Nephron (organoid): ENCODE measurements at regions not wholly inside any gene's neighbourhood (a gene's known extent, or its start where the extent isn't known, plus 50 kb on each side); places are given as distances from the start of the nearest gene placed in this dataset.
A peak's percentile ranks its signal among the peaks of the same experiment; 100 is the strongest.

ENCODE experiments used
- H3K27ac Mint-ChIP-seq, 3 experiments: 2 replicates each; pipeline ENCODE4 v1.8.0; 2020; ENCODE audit warnings: mixed read lengths in 3 of 3, mild to moderate bottlenecking in 2 of 3, moderate library complexity in 1 of 3
- H3K27me3 Mint-ChIP-seq: 2 replicates; pipeline ENCODE4 v1.8.0; 2021; ENCODE audit warnings: low read depth, mild to moderate bottlenecking, moderate library complexity, mixed read lengths
- H3K36me3 Mint-ChIP-seq: 2 replicates; pipeline ENCODE4 v1.8.0; 2020; ENCODE audit warnings: low read depth, mixed read lengths
- H3K4me1 Mint-ChIP-seq: 2 replicates; pipeline ENCODE4 v1.8.0; 2020; ENCODE audit warnings: mixed read lengths
- H3K4me3 Mint-ChIP-seq, 3 experiments: 2 replicates each; pipeline ENCODE4 v1.8.0; 2020; ENCODE audit warnings: mild to moderate bottlenecking in 3 of 3, mixed read lengths in 3 of 3, moderate library complexity in 2 of 3
- H3K9me3 Mint-ChIP-seq: 2 replicates; pipeline ENCODE4 v1.8.0; 2020; ENCODE audit warnings: mixed read lengths
- CTCF ChIP-seq, 3 experiments: fragments of 200-600 bp; sonication (generic); IDR thresholded peaks; one replicate each; pipeline ENCODE4 v1.5.0; 2021; ENCODE audit warnings: antibody characterized with exemption in 3 of 3; ENCODE audit not compliant: unreplicated experiment in 3 of 3

DNA sequence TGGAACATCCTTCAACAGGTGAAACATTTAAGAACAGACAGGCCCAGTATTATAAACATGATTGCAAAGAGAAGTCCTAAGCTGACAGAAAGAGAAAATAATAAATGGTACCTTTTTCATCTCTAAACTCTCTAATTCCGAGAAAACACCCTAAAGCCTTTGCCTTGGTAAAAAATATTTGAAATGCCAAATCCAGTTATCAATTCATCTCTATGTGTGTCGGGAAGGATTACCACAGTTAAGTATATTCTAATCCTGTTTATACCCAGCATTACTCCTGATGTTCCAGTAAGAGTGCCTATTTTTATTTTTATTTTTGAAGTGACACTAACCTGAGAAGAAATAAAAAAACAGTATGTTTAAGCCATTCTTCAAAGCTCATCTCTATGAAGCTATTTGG, 219.3 kb upstream of the NANOGP8 start:
- no peak overlapping the region for H3K4me3 Mint-ChIP-seq
- H3K27ac Mint-ChIP-seq: peak overlapping the region; percentile 36 to 96 (median 79)
- peaks cover 33% of the 10 kb centered on the region for H3K4me1 Mint-ChIP-seq
- H3K27me3 Mint-ChIP-seq: no peaks in the 10 kb centered on the region
- no peaks in the 10 kb centered on the region for H3K36me3 Mint-ChIP-seq
- no peaks in the 10 kb centered on the region for H3K9me3 Mint-ChIP-seq
- TF ChIP-seq CTCF (IDR thresholded peaks at IDR 0.05; ENCODE audit: unreplicated experiment in 3 of 3): no peak

DNA sequence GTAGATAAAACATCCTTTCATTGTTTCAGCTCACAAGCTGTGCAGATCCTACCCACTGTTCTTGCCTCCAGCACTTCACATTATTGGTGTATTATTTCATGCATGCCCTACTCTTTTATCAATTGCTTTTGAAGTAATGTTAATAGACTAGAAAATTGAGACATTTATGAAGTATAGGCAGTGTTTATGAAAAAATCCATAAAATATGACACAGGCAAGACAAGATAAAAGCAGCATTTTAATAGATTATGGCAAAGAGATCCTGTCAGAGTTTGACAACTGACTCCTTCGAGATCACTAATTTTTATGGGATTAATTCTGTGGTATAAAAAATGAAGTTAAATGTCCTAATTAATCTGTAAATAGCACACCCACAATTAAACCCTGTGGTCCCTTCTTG, 217.2 kb upstream of the NANOGP8 start:
- TF ChIP-seq CTCF (IDR thresholded peaks at IDR 0.05; ENCODE audit: unreplicated experiment in 3 of 3): no peak
- Mint-ChIP-seq H3K4me3 (no peak overlapping the region), H3K4me1 (peaks cover 22% of the 10 kb centered on the region), H3K27me3 (no peaks in the 10 kb centered on the region), H3K9me3 (no peaks in the 10 kb centered on the region), H3K36me3 (no peaks in the 10 kb centered on the region), H3K27ac (no peak overlapping the region)

GRCh38 chr15:35301088-35301487, 216.0 kb upstream of the NANOGP8 start:
- Mint-ChIP-seq H3K27me3 (no peaks in the 10 kb centered on the region), H3K4me3 (no peak overlapping the region), H3K9me3 (peaks cover 3% of the 10 kb centered on the region), H3K4me1 (peaks cover 10% of the 10 kb centered on the region), H3K27ac (no peak overlapping the region), H3K36me3 (peaks cover 4% of the 10 kb centered on the region)
- no peak for TF ChIP-seq CTCF (IDR thresholded peaks at IDR 0.05; ENCODE audit: unreplicated experiment in 3 of 3)

DNA sequence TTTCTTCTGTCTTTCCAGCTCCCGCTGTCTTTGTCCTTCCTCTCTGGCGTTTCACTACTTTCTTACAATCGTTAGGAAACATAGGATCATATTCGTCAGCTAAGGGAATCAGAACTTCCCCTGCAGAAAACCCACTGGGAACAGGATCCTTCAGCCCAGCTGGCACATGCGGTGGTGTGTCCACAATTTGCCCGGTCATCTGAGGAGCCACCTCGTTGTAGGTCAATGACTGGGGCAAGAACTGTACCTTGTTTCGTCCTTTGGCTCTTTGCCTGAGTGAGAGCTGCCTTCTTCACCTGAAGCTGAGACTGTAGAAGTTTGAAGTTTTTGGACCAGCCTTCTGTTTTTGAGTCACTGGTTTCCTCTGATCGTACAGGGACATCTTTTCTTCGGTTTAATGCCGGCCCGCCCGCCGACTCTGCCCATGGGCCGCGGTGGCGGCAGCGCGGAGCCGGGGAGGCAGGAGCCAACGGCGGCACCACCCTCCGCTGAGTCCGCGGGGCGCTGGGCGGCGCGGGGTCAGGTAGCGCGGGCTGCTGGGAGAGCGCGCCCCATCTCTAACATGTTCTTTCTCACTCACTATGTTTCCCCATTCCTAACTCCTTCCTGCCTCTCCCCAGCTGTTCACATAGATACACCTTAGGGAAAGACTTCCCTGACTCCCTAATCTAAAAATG, 214.1 kb upstream of the NANOGP8 start:
- H3K4me1 Mint-ChIP-seq: no peaks in the 10 kb centered on the region
- no peaks in the 10 kb centered on the region for H3K27me3 Mint-ChIP-seq
- H3K36me3 Mint-ChIP-seq: peaks cover 5% of the 10 kb centered on the region
- no peak overlapping the region for H3K27ac Mint-ChIP-seq
- H3K4me3 Mint-ChIP-seq: no peak overlapping the region
- TF ChIP-seq CTCF (IDR thresholded peaks at IDR 0.05; ENCODE audit: unreplicated experiment in 3 of 3): no peak
- peaks cover 11% of the 10 kb centered on the region for H3K9me3 Mint-ChIP-seq

GRCh38 chr15:35298509-35298908, 213.4 kb upstream of the NANOGP8 start:
- Mint-ChIP-seq H3K4me3 (no peak overlapping the region), H3K27ac (no peak overlapping the region), H3K36me3 (peaks cover 5% of the 10 kb centered on the region), H3K4me1 (no peaks in the 10 kb centered on the region), H3K9me3 (peaks cover 11% of the 10 kb centered on the region), H3K27me3 (no peaks in the 10 kb centered on the region)
- TF ChIP-seq CTCF (IDR thresholded peaks at IDR 0.05; ENCODE audit: unreplicated experiment in 3 of 3): no peak
